Adrenal gland (tissue), 9 donors: ENCODE measurements at regions not wholly inside any gene's neighbourhood (a gene's known extent, or its start where the extent isn't known, plus 50 kb on each side); places are given as distances from the start of the nearest gene placed in this dataset.

Source experiments
- DNase-seq, 7 donors: peaks; one replicate each; pipeline ENCODE4 v3.0.0-alpha.2; 2019 to 2020
- H3K27ac ChIP-seq, 5 donors: fragments of 200-600 bp; sonication (generic) in 4 of 5; 1 replicate in 3 of 5; 2 replicates in 2 of 5; pipeline versions ENCODE4 v1.5.1 to v1.8.0; 2016 to 2020; ENCODE audit warnings: mild to moderate bottlenecking in 1 of 5
- H3K27me3 ChIP-seq: fragments of 200-600 bp; 2 replicates; pipeline ENCODE4 v1.8.0; 2021
- H3K36me3 ChIP-seq, 2 donors: fragments of 200-600 bp; replicated peaks in 1 of 2; 1 replicate in 1 of 2; 2 replicates in 1 of 2; pipeline versions ENCODE4 v1.5.1 to v1.8.0; 2018 to 2022
- H3K4me1 ChIP-seq, 2 donors: fragments of 200-600 bp; replicated peaks in 1 of 2; 1 replicate in 1 of 2; 2 replicates in 1 of 2; pipeline versions ENCODE4 v1.5.1 to v1.8.0; 2018 to 2021
- H3K4me3 ChIP-seq, 4 donors: fragments of 200-600 bp; sonication (generic) in 3 of 4; one replicate each; pipeline ENCODE4 v1.5.1; 2016 to 2018
- H3K9me3 ChIP-seq, 3 donors: fragments of 200-600 bp; sonication (generic) in 1 of 3; replicated peaks in 1 of 3; 1 replicate in 2 of 3; 2 replicates in 1 of 3; pipeline versions ENCODE4 v1.5.1 to v1.8.0; 2016 to 2021
- POLR2A ChIP-seq, 2 donors: fragments of 450-650 bp; IDR thresholded peaks; one replicate each; pipeline ENCODE4 v1.6.1; 2017; ENCODE audit warnings: antibody characterized with exemption in 2 of 2, mild to moderate bottlenecking in 2 of 2, moderate library complexity in 1 of 2
- WGBS, 4 donors: extraction: QIAGEN DNeasy Blood & Tissue Kit in 2 of 4; methylation state at CpG; one replicate each; pipeline versions ENCODE4 v1.1.5 to v1.1.7; 2013 to 2017; 5-methylcytosine and 5-hydroxymethylcytosine counted together
- intact Hi-C, 2 donors: fragments of 100-400 bp; cut with DNase I; formaldehyde crosslinking; loops; one replicate each; pipeline versions ENCODE4 v1.14.1 to v1.15.0; 2022 to 2023
- TF ChIP-seq, protein P1 (sequence below), 6 experiments: fragments of 450-650 bp in 4 of 6; fragments of 200-600 bp in 2 of 6; sonication (generic) in 1 of 6; IDR thresholded peaks; 1 replicate in 5 of 6; 2 replicates in 1 of 6; pipeline versions ENCODE4 v1.5.1 to v1.8.0; 2016 to 2021; ENCODE audit warnings: antibody characterized with exemption in 6 of 6, mild to moderate bottlenecking in 2 of 6, moderate library complexity in 1 of 6
- donor health status: healthy with polysubstance abuse.
- donor health status: Bipolar disorder and iron deficiency.
- donor health status: DM: yes; HTN: yes; CAD: no.
- donor health status: DM: no; HTN: no; CAD: no.
- donor health status: DM: no; HTN: no; CAD: no.

DNA sequence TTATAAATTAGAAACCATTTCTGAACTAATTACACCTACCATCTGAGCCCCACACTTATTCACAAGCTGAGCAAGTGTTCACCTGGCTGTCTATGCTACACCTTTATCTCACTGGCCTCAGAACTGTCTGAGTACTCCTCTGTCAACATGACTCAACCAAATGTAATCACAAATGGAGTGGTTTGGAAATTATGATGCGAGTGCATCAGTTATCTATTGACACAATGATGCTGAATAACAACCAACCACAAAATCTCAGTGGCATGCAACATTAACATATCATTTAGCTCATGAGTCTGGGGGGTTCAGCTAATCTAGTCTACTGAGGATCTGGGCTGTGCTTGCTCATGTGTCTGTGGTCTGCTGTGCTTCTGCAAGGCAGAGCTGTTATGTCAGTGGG is 184.2 kb upstream of the NXPH2 start:
- Histone ChIP-seq H3K4me3 (no peak overlapping the region), H3K27me3 (no peaks in the 10 kb centered on the region), H3K4me1 (no peaks in the 10 kb centered on the region), H3K27ac (no peak overlapping the region), H3K9me3 (no peaks in the 10 kb centered on the region), H3K36me3 (no peaks in the 10 kb centered on the region)
- DNase-seq, result no peak
- WGBS, 4 donors, result 78 to 88% (median 84%) methylated on average over 1 of the region's 1 CpG
- TF ChIP-seq, protein P1, sequence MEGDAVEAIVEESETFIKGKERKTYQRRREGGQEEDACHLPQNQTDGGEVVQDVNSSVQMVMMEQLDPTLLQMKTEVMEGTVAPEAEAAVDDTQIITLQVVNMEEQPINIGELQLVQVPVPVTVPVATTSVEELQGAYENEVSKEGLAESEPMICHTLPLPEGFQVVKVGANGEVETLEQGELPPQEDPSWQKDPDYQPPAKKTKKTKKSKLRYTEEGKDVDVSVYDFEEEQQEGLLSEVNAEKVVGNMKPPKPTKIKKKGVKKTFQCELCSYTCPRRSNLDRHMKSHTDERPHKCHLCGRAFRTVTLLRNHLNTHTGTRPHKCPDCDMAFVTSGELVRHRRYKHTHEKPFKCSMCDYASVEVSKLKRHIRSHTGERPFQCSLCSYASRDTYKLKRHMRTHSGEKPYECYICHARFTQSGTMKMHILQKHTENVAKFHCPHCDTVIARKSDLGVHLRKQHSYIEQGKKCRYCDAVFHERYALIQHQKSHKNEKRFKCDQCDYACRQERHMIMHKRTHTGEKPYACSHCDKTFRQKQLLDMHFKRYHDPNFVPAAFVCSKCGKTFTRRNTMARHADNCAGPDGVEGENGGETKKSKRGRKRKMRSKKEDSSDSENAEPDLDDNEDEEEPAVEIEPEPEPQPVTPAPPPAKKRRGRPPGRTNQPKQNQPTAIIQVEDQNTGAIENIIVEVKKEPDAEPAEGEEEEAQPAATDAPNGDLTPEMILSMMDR (IDR thresholded peaks at IDR 0.05), result no peak
- no peak for TF ChIP-seq POLR2A (IDR thresholded peaks at IDR 0.05)
- intact Hi-C loops, result no loop called here

DNA sequence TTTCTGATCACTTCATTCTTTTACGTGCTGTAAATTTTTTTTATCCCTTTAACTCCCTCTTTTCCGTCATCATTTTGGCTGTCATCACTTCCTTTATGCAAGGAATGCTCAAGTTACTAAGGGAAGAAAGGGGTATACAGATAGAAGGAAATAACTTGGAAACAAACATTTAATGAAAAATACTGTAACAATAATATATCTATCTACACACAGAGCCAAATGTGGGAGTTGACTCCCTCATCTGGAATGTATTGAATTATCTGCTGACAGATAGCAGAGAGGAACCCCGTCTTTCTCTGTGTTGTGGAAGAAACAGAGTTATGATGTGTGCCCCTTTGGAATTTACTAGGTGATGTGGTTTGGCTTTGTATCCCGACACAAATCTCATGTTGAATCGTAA is 182.5 kb upstream of the NXPH2 start:
- no peak for DNase-seq
- no peaks in the 10 kb centered on the region for H3K36me3 ChIP-seq
- intact Hi-C loops, result no loop called here
- no peaks in the 10 kb centered on the region for H3K4me1 ChIP-seq
- no peaks in the 10 kb centered on the region for H3K27me3 ChIP-seq
- no peak for TF ChIP-seq POLR2A (IDR thresholded peaks at IDR 0.05)
- TF ChIP-seq, protein P1 (IDR thresholded peaks at IDR 0.05), result no peak
- no peak overlapping the region for H3K27ac ChIP-seq
- no peaks in the 10 kb centered on the region for H3K9me3 ChIP-seq
- H3K4me3 ChIP-seq, result no peak overlapping the region
- WGBS, 4 donors, result 60 to 76% (median 68%) methylated on average over 5 of the region's 5 CpGs

DNA sequence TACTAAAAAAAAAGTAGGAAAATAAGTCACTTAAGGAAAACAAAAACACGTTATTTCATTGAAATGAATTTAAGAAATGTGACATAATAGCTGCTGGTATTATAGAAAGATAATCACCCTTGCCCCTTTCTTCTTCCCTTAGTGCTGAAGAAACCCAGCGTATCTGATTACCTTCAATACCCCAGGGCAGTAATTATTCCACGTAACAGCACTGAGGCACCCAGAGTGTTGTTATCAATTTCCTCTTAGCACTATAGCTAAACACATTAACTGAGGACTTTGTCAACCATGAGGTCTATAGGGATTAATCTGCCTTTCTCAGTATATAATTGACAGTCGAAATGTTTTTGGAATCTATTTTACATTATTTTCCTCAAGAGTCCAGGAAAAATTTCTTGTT is 180.0 kb upstream of the NXPH2 start:
- intact Hi-C loops, result no loop called here
- WGBS, 4 donors, result 64 to 71% (median 67%) methylated on average over 4 of the region's 4 CpGs

DNA sequence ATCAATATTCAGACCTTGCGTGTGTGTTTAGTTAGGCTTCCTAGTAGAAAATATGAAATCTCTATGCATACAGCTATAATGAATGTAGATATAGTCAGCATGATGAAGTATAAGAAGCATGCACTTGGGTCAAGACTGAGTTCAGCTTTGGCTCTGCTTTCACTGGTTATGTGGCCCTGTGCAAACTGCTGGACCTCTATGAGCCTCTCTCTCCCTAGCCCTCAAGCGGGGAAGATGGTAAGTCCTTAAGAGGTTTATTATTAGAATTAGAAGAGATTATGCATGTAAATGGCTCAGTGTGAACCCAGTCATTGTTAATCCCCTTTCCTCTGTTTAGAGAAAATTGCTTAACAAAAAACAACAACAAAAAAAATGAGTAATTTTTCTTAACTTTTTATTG is 178.8 kb upstream of the NXPH2 start:
- intact Hi-C loops, result no loop called here
- no peak for TF ChIP-seq POLR2A (IDR thresholded peaks at IDR 0.05)
- TF ChIP-seq, protein P1 (IDR thresholded peaks at IDR 0.05), result no peak
- H3K36me3 ChIP-seq, result no peaks in the 10 kb centered on the region
- 78 to 90% (median 82%) methylated on average over 2 of the region's 2 CpGs for WGBS, 4 donors
- no peaks in the 10 kb centered on the region for H3K9me3 ChIP-seq
- DNase-seq, result no peak
- H3K4me1 ChIP-seq, result no peaks in the 10 kb centered on the region
- H3K27me3 ChIP-seq, result no peaks in the 10 kb centered on the region
- no peak overlapping the region for H3K4me3 ChIP-seq
- no peak overlapping the region for H3K27ac ChIP-seq

More for the DNA sequence above, 180.0 kb upstream of the NXPH2 start:
- Histone ChIP-seq H3K27me3 (no peaks in the 10 kb centered on the region), H3K27ac (no peak overlapping the region), H3K4me1 (no peaks in the 10 kb centered on the region), H3K4me3 (no peak overlapping the region), H3K36me3 (no peaks in the 10 kb centered on the region), H3K9me3 (no peaks in the 10 kb centered on the region)
- DNase-seq, result no peak
- no peak for TF ChIP-seq POLR2A (IDR thresholded peaks at IDR 0.05)
- TF ChIP-seq, protein P1 (IDR thresholded peaks at IDR 0.05), result no peak
